Colonic mucosa (tissue), 4 donors: ENCODE measurements at regions not wholly inside any gene's neighbourhood (a gene's known extent, or its start where the extent isn't known, plus 50 kb on each side); places are given as distances from the start of the nearest gene placed in this dataset.

Experiments used
- DNase-seq: peaks from one replicate; pipeline ENCODE4 v3.0.0-alpha.2; 2020
- H3K27ac ChIP-seq: fragments of 200-600 bp; one replicate; pipeline ENCODE4 v1.8.0; 2021
- H3K27me3 ChIP-seq: fragments of 200-600 bp; one replicate; pipeline ENCODE4 v1.8.0; 2021
- H3K36me3 ChIP-seq: fragments of 200-600 bp; one replicate; pipeline ENCODE4 v1.8.0; 2021
- H3K4me1 ChIP-seq: fragments of 200-600 bp; one replicate; pipeline ENCODE4 v1.8.0; 2021; ENCODE audit warnings: mild to moderate bottlenecking
- H3K4me3 ChIP-seq: fragments of 200-600 bp; one replicate; pipeline ENCODE4 v1.8.0; 2021
- H3K9ac ChIP-seq, 2 donors: one replicate each; pipeline ENCODE4 v1.7.0; 2013; ENCODE audit warnings: control low read depth in 2 of 2, low read depth in 2 of 2, low read length in 2 of 2
- H3K9me3 ChIP-seq: fragments of 200-600 bp; one replicate; pipeline ENCODE4 v1.8.0; 2021
- intact Hi-C: fragments of 100-400 bp; cut with DNase I; formaldehyde crosslinking; loops from one replicate; pipeline ENCODE4 v1.14.1; 2022
- TF ChIP-seq, protein P1 (sequence below): fragments of 200-600 bp; IDR thresholded peaks from one replicate; pipeline ENCODE4 v1.8.0; 2022; ENCODE audit warnings: antibody characterized with exemption, mild to moderate bottlenecking
- donor health status: healthy.
- donor health status: DM: no; HTN: no; CAD: no.
- donor health status: DM: no; HTN: no; CAD: no.

DNA sequence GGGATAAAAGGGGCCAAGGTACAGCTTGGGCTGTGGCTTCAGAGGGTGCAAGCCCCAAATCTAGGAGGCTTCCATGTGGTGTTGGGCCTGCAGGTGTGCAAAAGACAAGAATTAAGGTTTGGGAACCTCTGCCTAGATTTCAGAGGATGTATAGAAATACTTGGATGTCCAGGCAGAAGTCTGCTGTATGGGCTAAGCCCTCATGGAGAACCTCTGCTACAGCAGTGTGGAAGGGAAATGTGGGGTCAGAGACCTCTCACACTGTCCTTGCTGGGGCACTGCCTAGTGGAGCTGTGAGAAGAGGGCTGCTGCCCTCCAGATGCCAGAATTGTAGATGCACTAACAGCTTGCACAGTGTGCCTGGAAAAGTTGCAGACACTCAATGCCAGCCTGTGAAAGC lies 880.6 kb upstream of the ID2 start:
- H3K4me1 ChIP-seq: no peaks in the 10 kb centered on the region
- H3K9ac ChIP-seq: no peak overlapping the region
- H3K36me3 ChIP-seq: no peaks in the 10 kb centered on the region
- H3K27ac ChIP-seq: no peak overlapping the region
- intact Hi-C loops: no loop called here
- TF ChIP-seq, protein P1, sequence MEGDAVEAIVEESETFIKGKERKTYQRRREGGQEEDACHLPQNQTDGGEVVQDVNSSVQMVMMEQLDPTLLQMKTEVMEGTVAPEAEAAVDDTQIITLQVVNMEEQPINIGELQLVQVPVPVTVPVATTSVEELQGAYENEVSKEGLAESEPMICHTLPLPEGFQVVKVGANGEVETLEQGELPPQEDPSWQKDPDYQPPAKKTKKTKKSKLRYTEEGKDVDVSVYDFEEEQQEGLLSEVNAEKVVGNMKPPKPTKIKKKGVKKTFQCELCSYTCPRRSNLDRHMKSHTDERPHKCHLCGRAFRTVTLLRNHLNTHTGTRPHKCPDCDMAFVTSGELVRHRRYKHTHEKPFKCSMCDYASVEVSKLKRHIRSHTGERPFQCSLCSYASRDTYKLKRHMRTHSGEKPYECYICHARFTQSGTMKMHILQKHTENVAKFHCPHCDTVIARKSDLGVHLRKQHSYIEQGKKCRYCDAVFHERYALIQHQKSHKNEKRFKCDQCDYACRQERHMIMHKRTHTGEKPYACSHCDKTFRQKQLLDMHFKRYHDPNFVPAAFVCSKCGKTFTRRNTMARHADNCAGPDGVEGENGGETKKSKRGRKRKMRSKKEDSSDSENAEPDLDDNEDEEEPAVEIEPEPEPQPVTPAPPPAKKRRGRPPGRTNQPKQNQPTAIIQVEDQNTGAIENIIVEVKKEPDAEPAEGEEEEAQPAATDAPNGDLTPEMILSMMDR: no peak
- no peaks in the 10 kb centered on the region for H3K27me3 ChIP-seq
- no peaks in the 10 kb centered on the region for H3K9me3 ChIP-seq
- no peak for DNase-seq
- no peak overlapping the region for H3K4me3 ChIP-seq

DNA sequence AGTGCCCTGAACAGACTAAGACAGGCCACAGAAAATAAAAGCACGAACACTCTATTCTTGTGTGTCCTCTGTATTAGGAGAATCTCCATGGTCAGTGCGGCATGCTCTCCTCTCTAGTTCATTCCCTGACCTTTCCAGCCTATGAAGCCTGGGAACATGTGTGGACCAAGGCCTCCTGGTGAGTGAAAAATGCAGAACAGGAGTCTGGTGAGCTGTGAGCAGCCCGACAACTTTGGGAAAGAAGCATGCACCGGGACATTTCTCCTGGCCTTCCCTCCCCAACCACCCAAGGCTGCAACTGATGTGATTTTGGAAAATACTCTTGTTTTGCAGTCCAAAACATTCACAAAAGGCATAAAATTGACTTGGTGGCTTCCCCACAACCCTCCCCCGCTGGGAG lies 878.3 kb upstream of the ID2 start:
- Histone ChIP-seq H3K27me3 (no peaks in the 10 kb centered on the region), H3K4me3 (no peak overlapping the region), H3K27ac (no peak overlapping the region), H3K9ac (no peak overlapping the region), H3K36me3 (no peaks in the 10 kb centered on the region), H3K9me3 (no peaks in the 10 kb centered on the region), H3K4me1 (no peaks in the 10 kb centered on the region)
- TF ChIP-seq, protein P1: no peak
- DNase-seq: no peak
- intact Hi-C loops: no loop called here

DNA sequence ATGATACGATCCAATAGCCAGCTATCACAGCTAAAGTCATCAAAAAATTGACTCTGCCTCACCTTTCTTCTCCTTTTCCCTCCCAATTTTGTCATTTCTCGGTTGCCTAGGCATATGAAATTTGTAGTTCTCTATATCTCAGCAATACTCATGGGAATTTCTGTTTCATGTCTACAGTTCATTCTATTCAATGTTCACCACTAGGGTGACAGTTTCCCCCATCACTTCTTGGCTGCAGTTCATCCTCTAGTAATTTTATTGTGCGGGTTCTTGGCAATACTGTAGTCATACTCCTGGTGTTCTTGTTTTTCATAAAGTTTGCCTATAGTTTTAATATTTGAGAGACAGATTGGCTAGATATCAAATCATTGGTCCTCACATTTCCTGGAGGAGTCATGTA lies 872.2 kb upstream of the ID2 start:
- Histone ChIP-seq H3K4me1 (no peaks in the 10 kb centered on the region), H3K4me3 (no peak overlapping the region), H3K27me3 (no peaks in the 10 kb centered on the region), H3K9ac (no peak overlapping the region), H3K9me3 (no peaks in the 10 kb centered on the region), H3K27ac (no peak overlapping the region), H3K36me3 (no peaks in the 10 kb centered on the region)
- DNase-seq: no peak
- TF ChIP-seq, protein P1: no peak
- intact Hi-C loops: no loop called here

DNA sequence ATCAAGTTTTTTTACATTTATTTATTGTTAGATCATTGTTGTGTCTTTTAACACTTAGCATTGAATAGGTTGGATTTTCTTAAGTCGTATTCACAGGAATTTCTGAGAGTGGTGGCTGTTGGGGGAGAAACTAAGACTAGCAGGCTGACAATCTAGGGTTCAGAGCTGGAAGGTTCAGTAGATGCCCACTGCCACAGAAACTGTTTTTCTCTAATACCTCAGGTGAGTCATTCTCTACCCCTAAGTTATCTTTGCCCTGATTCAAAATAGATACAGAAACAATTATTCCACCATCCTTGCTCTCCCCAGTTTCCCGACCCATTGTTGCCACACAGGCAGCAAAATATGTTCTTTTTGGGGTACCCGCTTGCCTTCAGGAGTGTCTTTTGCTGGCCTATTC lies 870.8 kb upstream of the ID2 start:
- no peaks in the 10 kb centered on the region for H3K9me3 ChIP-seq
- intact Hi-C loops: no loop called here
- DNase-seq: no peak
- H3K4me1 ChIP-seq: no peaks in the 10 kb centered on the region
- H3K27ac ChIP-seq: no peak overlapping the region
- no peak overlapping the region for H3K9ac ChIP-seq
- no peak overlapping the region for H3K4me3 ChIP-seq
- no peaks in the 10 kb centered on the region for H3K27me3 ChIP-seq
- TF ChIP-seq, protein P1: no peak
- no peaks in the 10 kb centered on the region for H3K36me3 ChIP-seq

DNA sequence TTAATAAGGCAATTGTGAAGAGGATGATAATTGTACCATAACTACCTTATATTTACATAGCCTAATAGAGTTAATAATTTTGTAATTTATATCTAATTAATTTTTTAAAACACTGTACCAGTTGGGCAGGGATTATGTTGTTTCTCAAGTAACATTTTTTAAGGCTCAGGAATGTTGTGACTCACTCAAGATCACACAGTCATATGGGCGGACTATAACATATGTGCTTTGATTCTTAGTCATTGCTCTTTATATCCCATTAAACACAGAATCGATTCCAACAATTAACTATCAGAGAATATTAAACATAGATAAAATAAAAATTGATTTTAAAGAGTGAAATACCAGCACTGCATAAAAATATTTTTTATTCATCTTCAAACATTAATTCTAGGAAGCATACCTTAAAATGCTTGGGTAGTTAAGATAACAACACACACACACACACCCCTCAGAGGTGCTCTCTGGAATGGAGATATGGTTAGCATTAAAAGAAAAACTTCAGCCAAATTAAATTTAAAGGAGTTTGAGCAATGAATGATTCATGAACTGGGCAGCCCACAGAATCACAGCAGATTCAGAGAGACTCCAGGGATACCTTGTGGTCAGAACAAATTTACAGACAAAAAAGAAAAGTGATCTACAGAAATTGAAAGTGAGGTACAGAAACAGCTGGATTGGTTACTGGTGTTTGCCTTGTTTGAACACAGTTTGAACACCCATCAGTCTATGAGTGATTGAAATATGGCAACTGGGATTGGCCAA lies 869.4 kb upstream of the ID2 start:
- H3K9ac ChIP-seq: no peak overlapping the region
- TF ChIP-seq, protein P1: no peak
- H3K27ac ChIP-seq: no peak overlapping the region
- no peaks in the 10 kb centered on the region for H3K36me3 ChIP-seq
- H3K9me3 ChIP-seq: no peaks in the 10 kb centered on the region
- no peaks in the 10 kb centered on the region for H3K4me1 ChIP-seq
- intact Hi-C loops: no loop called here
- H3K4me3 ChIP-seq: no peak overlapping the region
- no peaks in the 10 kb centered on the region for H3K27me3 ChIP-seq
- no peak for DNase-seq
